GM19452 (cell line): ENCODE measurements at regions not wholly inside any gene's neighbourhood (a gene's known extent, or its start where the extent isn't known, plus 50 kb on each side); places are given as distances from the start of the nearest gene placed in this dataset.

Experiments
- ATAC-seq: cut with Tn5 transposase; IDR thresholded peaks from one replicate; pipeline ENCODE4 v1.9.1; 2021; ENCODE audit not compliant: unreplicated experiment

DNA sequence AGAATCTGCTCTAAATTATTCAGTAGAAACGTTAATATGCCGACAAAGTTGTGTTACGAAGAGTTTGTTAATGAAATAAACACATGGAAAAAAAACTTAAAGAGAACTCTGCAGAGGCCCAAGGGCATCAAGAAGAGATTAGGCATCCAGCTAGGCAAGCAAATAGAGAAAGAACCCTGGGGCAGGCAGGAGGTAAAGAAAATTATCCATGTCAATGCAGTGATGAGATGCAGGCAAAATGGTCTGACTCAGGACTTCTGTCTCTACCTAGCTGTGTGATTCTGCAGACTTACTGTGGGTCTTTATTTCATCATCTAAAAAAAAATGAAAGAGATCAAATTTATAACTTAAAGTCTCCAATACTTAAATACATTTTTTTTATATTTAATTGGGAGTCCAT, 448.0 kb downstream of the HAO1 start:
- ATAC-seq: no peak

DNA sequence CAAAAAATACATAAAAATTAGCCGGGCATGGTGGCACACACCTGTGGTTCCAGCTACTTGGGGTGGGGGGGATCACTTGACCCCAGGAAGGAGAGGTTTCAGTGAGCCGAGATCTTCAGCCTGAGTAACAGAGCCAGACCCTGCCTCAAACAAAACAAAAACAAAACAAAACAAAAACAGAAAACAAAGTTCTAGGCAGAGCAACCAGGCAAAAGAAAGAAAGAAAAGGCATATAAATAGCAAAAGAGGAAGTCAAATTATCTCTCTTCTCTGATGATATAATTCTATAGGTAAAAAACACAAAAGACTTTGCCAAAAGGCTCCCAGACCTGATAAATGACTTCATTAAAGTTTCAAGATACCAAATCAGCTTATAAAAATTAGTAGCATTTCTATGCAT, 446.9 kb downstream of the HAO1 start:
- ATAC-seq: no peak

DNA sequence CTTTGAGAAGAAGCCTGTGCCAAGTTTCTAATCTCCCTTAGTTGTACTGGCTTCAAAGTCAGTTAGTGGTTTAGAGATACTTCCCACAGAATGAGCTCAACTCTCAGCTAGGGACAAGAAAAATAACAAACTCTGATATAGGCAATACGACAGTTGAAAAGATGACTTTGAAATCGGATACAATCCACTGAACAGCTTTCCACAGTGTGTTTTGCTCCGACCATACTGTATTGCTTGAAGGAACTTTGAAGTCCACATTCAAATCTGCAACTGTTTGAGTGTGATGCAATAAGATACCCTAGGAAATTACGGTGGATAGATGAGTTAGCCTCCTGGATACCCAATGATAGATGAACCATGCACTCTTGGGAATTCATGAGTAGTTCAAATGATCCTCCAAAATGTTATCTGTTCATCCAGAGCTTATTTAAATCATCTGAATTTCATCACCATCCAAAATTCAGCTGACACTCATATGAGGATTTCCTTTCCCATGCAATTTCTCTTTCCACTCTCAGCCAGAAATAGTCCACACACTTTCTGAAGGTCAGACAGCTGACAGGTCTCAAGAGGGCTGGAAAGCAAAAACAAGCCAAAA, 443.8 kb downstream of the HAO1 start:
- no peak for ATAC-seq

DNA sequence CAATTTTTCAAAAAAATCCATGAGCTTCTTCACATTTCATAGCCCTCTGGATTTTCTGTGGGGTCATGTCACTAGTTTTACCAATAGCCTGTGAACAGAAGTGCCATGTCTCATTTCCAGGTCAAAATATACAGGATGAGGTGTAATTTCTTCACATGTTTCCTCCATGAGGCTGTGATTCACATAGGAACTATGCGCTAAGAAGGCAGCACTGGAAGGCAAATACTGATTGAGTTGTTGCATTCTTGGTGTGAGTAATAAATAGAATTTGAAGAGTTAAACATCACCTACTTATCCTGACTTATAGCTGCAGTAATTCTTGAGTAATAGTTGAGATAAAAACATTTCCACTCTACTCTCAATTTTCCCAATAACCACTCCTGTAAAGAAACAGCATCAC, 442.3 kb downstream of the HAO1 start:
- no peak for ATAC-seq

DNA sequence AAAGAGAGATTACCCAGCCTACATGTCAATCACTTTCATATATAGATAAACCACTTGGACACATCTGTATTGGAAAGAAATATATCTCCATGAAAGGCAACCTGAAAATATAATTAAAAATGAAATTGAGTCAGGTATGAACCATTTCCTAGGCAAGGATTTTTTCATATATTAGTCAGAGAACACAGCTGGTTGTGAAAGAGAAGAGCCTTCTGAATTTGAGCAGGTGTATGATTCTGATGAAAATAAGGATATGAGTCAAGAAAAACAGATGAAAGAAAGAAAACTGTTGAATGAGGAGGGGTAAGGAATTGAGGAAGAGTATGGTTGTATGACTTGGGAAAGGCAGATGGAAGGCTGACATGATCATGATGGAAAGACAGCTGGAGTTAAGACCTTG, 441.1 kb downstream of the HAO1 start:
- ATAC-seq: no peak

DNA sequence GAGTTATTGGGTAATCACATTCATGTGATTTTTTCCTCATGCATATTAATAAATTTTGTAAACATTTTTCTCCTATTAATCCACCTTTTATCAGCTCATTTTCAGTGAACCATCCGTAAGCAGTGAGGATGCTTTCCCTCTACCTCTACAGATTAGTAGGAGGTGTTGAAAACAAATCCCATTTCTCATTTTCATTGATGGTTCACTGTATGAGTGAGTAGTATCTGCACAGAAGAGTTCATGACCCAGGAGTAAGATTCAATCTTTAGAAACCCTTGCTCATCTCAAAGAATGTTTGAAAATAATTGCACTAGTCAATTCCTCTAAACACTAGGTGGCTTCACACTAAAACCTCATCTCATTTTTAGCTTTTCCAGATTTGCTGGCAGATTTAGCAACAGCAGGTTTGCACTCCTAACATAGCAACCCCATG, 440.0 kb downstream of the HAO1 start:
- ATAC-seq: no peak

DNA sequence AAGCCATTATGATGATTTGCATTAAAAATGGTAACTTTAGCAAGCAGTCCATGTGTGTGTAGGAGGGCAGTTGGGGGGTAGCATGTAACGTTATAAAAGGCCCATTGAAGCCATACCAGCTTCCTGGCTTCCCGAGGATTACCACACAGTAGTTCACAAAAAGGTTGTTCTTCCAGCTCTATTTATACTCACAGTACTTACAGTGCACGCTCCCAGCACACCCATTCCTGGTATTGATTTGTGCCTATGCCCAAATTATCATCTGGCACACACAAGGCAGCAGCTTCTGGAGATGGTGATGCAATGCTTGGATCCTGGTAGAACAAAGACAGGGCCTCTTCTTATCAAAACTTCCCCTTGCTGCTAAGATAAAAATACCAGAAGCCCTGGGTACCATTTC, 436.8 kb downstream of the HAO1 start:
- ATAC-seq: no peak

DNA sequence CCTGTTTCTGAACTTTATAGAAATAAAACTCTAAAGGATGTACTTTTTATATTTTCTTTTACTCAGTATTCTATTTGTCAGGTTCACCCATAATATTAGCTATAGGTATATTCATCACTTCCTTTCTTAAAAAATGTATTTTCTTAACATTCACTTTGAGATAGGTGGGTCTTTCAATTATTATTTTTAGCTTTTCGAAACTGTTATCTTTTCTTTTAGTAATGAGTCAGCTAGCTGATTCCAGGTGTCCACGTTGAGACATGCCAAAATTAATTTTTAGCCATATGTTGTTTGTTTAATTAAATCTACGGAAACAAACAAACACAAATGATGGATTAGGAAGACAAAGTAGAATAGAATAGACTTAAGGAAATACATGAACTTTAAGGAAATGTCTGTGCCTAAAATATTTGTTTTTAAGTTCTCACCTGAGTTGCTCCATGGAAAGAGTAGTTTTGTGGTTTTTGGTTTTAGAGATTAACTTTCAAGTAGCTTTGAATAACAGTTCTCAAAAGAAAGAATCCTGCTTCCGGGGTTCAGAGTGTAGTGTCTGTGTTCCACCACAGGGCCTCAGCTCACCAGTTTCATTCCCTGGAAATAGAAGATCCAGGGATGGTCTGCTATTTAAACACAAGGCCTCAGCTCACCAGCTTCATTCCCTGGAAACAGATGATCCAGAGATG, 435.0 kb downstream of the HAO1 start:
- peak; percentile 60 for ATAC-seq

DNA sequence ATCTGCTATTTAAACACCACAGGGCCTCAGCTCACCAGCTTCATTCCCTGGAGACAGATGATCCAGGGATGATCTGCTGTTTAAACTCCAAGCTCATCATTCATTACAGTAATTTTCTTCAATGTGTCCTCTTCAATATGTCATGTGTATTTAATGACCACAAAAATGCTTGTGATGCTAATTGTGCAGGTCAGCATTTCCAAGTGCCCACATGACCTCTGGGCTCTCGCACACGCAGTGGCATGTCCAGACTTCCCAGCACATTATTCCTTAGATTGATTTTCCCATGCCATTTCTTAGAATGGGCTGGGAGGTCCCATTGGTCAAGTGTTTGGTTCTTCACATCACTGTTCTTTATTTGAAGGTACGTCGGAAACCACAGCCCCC, 434.4 kb downstream of the HAO1 start:
- no peak for ATAC-seq

DNA sequence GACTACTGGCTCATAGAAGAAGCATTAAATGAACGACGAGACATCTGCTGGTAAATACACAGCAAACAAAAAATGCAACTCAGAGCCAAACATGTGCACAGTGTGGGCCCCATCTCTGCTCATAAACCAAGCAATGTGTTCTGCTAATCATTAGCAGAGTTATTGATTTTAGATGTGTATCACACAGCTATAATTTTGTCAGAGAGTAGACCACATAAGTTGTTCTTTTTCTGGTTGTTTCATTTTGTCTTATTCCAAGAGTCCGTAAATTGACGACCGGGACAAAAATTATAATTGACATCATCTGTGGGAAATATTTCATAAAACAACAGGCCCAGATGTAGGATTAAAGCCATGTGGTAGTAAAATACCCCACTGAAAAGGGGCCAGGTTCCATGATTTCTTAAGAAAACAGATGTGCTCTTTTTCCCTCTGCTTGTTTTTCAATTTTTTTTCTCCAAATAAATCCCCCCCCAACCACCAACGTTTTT, 423.6 kb downstream of the HAO1 start:
- ATAC-seq: no peak

DNA sequence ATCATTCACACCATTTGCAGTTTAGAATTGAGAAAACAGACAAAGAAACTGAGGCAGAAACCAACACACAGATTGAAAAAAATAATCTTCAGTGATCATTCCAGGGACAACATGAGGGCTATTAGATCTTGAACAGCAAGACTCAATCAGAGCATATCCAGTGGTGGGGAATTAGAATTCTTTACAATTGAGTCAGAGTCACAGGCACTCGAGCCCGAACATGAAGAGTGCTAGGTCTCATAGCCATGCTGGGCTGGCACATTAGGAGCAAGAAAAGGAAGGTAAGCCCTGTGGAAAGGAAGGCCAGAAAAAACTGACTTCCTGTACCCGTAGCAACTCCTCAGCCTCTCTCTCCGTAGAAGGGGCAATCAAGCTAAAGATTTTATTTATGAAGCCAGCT, 419.9 kb downstream of the HAO1 start:
- ATAC-seq: no peak

DNA sequence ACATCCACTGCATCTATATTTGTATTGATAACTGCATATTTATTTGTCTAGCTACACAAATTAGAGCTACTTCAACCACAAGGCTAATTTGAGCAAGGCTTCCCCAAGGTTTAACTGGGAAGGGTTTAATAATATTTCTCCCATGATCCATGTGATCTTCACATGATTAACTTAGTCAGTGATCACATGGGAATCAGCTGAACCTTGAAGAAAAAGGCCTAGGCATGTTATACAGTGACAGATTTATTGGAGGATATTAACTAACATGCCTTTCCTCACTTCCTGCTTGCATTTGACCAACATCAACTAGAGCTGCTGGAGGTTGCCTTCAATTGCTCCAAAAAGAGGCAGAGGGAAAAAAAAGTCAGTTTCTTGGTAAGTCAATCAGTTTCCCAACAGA, 417.0 kb downstream of the HAO1 start:
- ATAC-seq: no peak

DNA sequence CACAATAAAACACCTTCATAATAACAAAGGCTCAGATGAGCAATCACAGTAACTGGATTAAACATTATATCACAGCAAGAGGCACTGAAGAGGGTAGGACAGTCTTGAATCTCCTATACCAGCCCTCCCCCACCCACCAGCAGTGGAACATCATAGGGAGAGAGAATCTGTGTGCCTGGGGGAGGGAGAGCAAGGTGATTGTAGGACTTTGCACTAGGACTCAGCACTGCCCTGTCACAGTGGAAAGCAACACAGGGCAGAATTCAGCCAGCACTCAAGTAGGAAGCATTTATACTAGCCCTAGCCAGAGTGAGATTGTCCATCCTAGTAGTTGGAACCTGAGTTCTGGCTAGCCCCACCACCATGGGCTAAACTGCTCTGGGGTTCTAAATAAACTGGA, 400.2 kb downstream of the HAO1 start:
- no peak for ATAC-seq

DNA sequence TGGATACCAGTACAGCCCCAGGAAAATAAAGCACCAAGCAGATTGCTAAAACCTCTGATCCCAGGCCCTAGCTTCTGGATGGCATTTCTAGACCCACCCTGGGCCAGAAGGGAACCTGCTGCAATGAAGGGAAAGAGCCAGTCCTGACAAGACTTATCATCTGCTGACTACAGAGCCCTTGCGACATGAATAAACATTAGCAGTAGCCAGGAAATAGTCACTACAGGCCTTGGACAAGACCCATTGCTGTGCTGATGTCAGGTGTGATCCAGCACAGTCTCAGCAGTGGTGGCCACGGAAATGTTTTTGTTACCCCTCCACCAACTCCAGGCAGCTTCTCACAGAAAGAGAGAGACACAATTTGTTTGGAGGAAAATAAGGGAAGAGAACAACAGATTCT, 399.3 kb downstream of the HAO1 start:
- ATAC-seq: no peak

DNA sequence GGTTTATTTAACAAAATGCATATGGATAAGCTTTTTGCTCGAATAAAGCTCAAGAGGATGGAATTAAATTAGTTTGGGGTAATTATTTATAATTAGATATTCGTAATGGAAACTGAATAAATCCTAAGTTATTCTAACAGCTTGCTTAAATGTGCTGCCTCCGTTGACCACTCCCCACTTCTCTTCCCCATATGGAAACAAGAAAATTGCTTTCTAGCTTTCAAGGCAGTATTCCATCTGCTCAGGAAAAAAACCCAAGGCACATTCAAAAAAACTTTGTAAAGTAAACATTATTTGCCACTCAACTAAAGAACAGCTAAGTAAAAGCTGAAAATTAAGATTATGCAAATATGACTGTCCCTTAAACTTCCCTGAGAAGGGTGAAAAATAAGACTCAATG, 369.2 kb downstream of the HAO1 start:
- ATAC-seq: no peak

DNA sequence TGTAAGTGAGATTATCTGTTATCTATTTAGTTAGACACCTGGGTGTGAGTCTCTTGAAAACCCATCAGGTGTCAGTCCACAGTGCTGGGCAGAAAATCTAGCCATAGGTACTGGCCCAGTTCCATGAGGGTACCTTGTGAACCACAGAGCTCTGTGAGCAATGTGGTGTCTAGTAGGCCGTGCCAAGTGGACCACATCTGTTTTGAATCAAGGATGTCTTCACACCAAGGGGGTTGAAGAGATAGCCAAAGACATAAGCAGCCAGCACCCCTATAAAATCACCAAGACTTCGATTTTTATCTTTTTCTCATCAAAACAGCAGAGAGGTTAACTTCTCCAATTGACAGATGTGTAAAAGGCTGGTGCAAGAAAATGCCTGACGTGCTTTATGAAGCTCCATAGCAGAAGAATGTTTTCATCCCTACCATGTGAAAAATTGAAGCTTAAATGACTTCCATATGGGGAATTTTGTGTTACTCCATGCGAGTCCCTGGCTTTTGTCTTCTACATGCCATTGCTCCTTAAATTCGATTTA, 368.7 kb downstream of the HAO1 start:
- no peak for ATAC-seq

DNA sequence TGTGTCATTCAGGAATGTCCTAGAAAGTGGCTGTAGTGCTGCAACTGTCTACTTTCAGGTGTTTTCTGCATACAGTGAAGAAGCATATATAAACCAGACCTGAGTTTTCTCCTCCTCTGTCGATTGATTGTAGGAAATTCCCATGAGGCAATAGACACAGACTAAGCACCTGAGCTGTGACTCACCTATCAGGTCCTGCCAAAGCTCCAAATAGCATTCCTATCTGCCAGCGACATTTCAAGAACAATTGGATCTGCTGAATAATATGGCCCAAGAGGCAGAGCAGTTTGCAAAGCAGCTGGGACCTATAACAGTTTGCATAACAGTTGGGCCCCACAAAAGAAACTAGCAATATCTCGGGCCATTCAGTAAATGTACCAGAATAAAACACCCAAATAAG, 360.4 kb downstream of the HAO1 start:
- ATAC-seq: no peak

DNA sequence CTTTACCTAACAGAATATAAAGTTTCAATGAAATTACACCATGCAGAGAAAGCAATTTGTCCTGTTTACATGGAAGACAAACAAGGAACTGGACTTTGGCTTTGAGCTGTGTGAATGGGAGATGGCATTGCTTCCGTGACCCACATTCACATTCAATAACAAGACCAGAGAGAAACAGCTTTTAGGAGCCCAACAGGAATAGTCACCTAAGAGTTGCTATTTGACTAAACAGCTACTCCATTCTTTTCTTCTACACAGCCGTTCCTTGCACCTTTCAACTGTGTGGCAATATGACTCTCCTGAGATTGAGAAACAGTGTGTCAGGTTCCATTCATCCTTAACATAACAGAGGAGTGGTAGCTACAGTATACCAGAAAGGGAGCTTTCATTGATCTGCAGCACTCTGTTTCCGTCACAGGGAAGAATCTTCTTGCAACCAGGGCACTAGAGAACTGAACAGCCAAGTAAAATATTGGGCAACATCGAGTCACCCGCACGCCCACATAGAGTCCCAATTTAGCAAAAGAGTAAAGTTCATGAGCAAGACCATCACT, 355.1 kb downstream of the HAO1 start:
- no peak for ATAC-seq

DNA sequence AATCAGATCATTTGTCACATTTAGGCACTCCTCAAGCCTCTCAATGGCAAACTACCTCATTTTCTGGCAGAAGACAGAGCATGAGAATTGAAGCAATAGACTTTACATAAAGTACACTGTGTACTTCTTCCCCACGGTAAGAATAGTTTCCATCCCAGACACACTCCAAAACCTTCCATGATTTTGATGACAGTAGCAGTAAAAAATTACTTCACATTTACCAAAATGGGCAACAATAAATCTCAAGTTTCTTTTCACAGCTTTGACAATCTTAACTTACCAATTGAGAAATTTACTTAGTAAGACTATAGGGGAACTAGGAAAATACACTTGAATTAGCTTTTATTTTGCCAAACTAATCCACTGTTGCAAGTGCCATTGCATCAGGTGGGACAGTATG, 353.8 kb downstream of the HAO1 start:
- ATAC-seq: no peak

DNA sequence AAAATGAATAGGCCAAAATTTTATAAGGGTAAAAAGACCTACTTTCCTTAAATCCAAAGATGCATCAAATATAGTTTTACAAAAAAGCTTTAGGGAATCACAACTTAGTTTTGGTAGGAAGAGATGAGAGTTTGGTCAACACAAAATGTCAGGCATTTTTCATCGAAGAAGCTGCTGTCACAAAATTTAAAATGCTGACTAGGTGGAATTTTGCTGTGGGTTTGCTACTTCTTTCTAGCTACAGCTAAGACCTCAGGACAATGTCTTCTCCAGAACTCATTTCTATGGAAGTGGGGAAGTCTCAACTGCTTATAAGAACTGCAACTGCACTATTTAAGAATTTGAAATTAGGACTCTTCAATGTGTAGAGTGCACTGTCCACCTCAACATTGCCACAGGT, 351.1 kb downstream of the HAO1 start:
- no peak for ATAC-seq

DNA sequence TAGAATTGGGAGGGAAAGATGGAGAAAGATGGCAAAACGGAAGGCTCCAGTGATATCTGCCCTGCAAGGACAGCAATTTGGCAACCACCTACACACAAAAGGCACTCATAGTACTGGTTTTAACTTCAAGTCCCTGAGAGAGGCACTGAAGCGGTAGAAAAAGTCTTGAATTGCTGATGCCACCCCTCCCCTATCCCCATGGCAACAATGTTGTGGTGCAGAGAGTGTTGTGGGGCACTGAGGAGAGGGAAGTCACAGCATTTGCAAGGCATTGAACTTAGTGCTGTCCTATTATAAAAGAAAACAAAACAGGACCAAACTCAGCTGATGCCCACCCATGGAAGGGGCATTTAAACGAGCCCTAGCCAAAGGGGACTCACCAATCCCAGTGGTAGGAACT, 343.7 kb downstream of the HAO1 start:
- ATAC-seq: no peak

DNA sequence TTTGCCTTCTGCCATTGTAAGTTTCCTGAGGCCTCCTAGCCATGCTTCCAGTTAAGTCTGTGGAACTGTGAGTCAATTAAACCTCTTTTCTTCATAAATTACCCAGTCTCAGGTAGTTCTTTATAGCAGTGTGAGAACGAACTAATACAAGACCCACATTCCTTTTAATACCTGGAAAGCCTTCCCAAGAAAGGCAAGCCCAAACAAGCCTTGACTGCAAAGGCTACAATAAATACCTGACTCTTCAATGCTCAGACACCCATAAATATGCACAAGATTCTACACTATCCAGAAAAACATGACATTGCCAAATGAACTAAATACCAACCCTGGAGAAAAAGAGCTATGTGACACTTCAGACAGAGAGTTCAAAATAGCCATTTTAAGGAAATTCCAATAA, 338.8 kb downstream of the HAO1 start:
- no peak for ATAC-seq
